GM12878 (cell line): ENCODE measurements at regions not wholly inside any gene's neighbourhood (a gene's known extent, or its start where the extent isn't known, plus 50 kb on each side); places are given as distances from the start of the nearest gene placed in this dataset.

Experiments used
- ATAC-seq: fragments of 200-7000 bp; cut with Tn5 transposase; 3 replicates; pipeline ENCODE4 v1.9.1; 2020; ENCODE audit warnings: mild to moderate bottlenecking, moderate library complexity
- BruUV-seq: library from RNA; stranded (reverse); fragments of 400-500 nt; replicated peaks from 2 replicates; lab custom pipeline; 2021; lab: Mats Ljungman, UMichigan
- CTCF ChIA-PET: fragments of 300-600 bp; sonication (Branson Sonifier 250); formaldehyde crosslinking; extraction: SDS; loops from one replicate; lab custom pipeline; 2021; ENCODE audit warnings: inconsistent platforms; lab: Yijun Ruan, JAX
- POLR2A ChIA-PET: fragments of 350-600 bp; formaldehyde crosslinking; extraction: SDS; loops from one replicate; lab custom pipeline; 2021; ENCODE audit warnings: inconsistent platforms; lab: Charles Lee
- RAD21 ChIA-PET: fragments of 300-600 bp; sonication (Branson Sonifier 250); formaldehyde crosslinking; loops from one replicate; lab custom pipeline; 2023; ENCODE audit warnings: antibody characterized with exemption; ENCODE audit not compliant: unreplicated experiment; lab: Charles Lee
- SMC1A ChIA-PET: fragments of 300-600 bp; sonication (Branson Sonifier 250); formaldehyde crosslinking; loops from one replicate; lab custom pipeline; 2023; ENCODE audit not compliant: unreplicated experiment, uncharacterized antibody; lab: Charles Lee
- DNase-seq: peaks from one replicate; pipeline ENCODE4 v3.0.0-alpha.2; 2011; ENCODE audit warnings: low read depth, low spot score
- FAIRE-seq: peaks from 3 replicates; lab custom pipeline; 2011; peaks lifted over from hg19 to GRCh38; lab: Jason Lieb, UNC
- H2AFZ ChIP-seq: 2 replicates; pipeline ENCODE4 v1.6.0; 2011; ENCODE audit warnings: low read depth, low read length, control low read depth; ENCODE audit not compliant: control insufficient read depth
- H3K27ac ChIP-seq: 2 replicates; pipeline ENCODE4 v1.5.1; 2011; ENCODE audit warnings: control low read depth; ENCODE audit not compliant: control insufficient read depth, insufficient read depth
- H3K27me3 ChIP-seq, 2 experiments: replicated peaks in 1 of 2; 2 replicates each; pipeline versions ENCODE4 v1.6.0 to v1.6.1; 2011; ENCODE audit warnings: low read length in 1 of 2; ENCODE audit not compliant: control insufficient read depth in 2 of 2, insufficient read depth in 2 of 2
- H3K36me3 ChIP-seq, 2 experiments: 2 replicates each; pipeline ENCODE4 v1.5.1; 2011; ENCODE audit warnings: low read length in 1 of 2; ENCODE audit not compliant: control insufficient read depth in 2 of 2, insufficient read depth in 2 of 2
- H3K4me1 ChIP-seq: 2 replicates; pipeline ENCODE4 v1.6.1; 2011; ENCODE audit warnings: mild to moderate bottlenecking, low read length, moderate library complexity, mixed read lengths; ENCODE audit not compliant: control insufficient read depth, insufficient read depth
- H3K4me2 ChIP-seq: 2 replicates; pipeline ENCODE4 v1.6.0; 2011; ENCODE audit warnings: control low read depth; ENCODE audit not compliant: control insufficient read depth, insufficient read depth
- H3K4me3 ChIP-seq: fragments of 200-600 bp; sonication (generic); 2 replicates; pipeline ENCODE4 v1.5.1; 2016
- H3K79me2 ChIP-seq: 2 replicates; pipeline ENCODE4 v1.6.0; 2011; ENCODE audit warnings: low read length; ENCODE audit not compliant: control insufficient read depth, insufficient read depth
- H3K9ac ChIP-seq: 2 replicates; pipeline ENCODE4 v1.8.0; 2011; ENCODE audit warnings: low read length, control low read depth, mixed read lengths; ENCODE audit not compliant: control insufficient read depth, insufficient read depth
- H3K9me3 ChIP-seq: replicated peaks from 3 replicates; pipeline ENCODE4 v1.5.1; 2011; ENCODE audit warnings: mild to moderate bottlenecking, low read length; ENCODE audit not compliant: control insufficient read depth, insufficient read depth
- H4K20me1 ChIP-seq: 2 replicates; pipeline ENCODE4 v1.6.0; 2011; ENCODE audit not compliant: control insufficient read depth, insufficient read depth
- BHLHE40 ChIP-seq, 2 experiments: fragments of 450-650 bp in 1 of 2; IDR thresholded peaks; 2 replicates each; pipeline ENCODE4 v1.6.1; 2011 to 2017; ENCODE audit warnings: low read depth in 2 of 2, borderline replicate concordance in 1 of 2, improper control_type of control experiment in 1 of 2, low read length in 1 of 2, mild to moderate bottlenecking in 1 of 2
- REST ChIP-seq: IDR thresholded peaks from 2 replicates; pipeline ENCODE4 v1.6.1; 2012; ENCODE audit warnings: mild to moderate bottlenecking, low read depth, low read length
- RFX5 ChIP-seq: IDR thresholded peaks from 2 replicates; pipeline ENCODE4 v1.6.1; 2011; ENCODE audit warnings: low read depth, low read length, improper control_type of control experiment
- SMC3 ChIP-seq: IDR thresholded peaks from 2 replicates; pipeline ENCODE4 v1.6.1; 2011; ENCODE audit warnings: low read length, improper control_type of control experiment, borderline replicate concordance
- SREBF1 ChIP-seq: IDR thresholded peaks from 2 replicates; pipeline ENCODE4 v1.6.1; 2012; ENCODE audit warnings: mild to moderate bottlenecking, low read length
- WRNIP1 ChIP-seq: IDR thresholded peaks from 2 replicates; pipeline ENCODE4 v1.6.1; 2011; ENCODE audit warnings: low read depth, low read length, improper control_type of control experiment, borderline replicate concordance
- WGBS: methylation state at CpG from one replicate; pipeline ENCODE4 v1.1.6; 2016; ENCODE audit warnings: low lambda C conversion rate; ENCODE audit not compliant: insufficient replicate concordance, insufficient coverage; ENCODE audit errors: missing lambda C conversion rate; 5-methylcytosine and 5-hydroxymethylcytosine counted together
- in situ Hi-C: fragments of 300-500 bp; cut with MboI; formaldehyde crosslinking; loops from 9 replicates; pipeline ENCODE4 v1.14.3; 2018; ENCODE audit warnings: mixed read lengths
- intact Hi-C: fragments of 100-400 bp; cut with micrococcal nuclease; formaldehyde crosslinking; loops from one replicate; pipeline ENCODE4 v1.14.2; 2022; ENCODE audit not compliant: unreplicated experiment
- TF ChIP-seq, protein P1 (sequence below): IDR thresholded peaks from 2 replicates; pipeline ENCODE4 v1.6.1; 2011; ENCODE audit warnings: low read depth, mild to moderate bottlenecking, low read length, moderate library complexity, borderline replicate concordance; ENCODE audit errors: extremely low read depth

DNA sequence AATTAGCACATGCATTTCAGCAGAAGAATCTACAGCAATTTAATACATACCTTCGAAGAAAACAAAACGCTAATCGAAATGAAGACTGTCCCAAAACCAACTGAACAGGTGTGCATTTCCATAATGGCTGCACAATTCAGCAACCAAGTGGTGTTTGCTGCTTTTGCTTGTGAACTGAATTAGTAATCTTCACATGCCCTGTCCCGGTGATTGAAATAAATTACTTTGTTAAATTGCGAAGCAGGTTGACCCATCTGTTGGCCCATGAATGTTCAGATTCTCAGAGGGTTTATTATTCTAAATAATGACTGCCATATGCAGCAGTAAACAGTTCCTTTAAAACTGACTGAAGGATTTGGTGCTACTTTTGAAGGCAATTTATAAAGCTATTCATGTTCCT is 445.2 kb upstream of the NFE2L3 start:
- intact Hi-C loops = no loop called here
- POLR2A ChIA-PET = no interaction called here
- RAD21 ChIA-PET = no interaction called here
- BruUV-seq = no TSS peak
- no peak overlapping the region for H3K9ac ChIP-seq
- H3K4me1 ChIP-seq = no peaks in the 10 kb centered on the region
- no peaks in the 10 kb centered on the region for H3K9me3 ChIP-seq
- no peak overlapping the region for H3K4me2 ChIP-seq
- no peak for DNase-seq
- no peaks in the 10 kb centered on the region; a peak in 1 of 4 replicates for H3K27me3 ChIP-seq
- CTCF ChIA-PET = no interaction called here
- in situ Hi-C loops = no loop called here
- WGBS = 39% methylated on average over 5 of the region's 5 CpGs
- H4K20me1 ChIP-seq = no peaks in the 10 kb centered on the region
- no peak overlapping the region for H3K27ac ChIP-seq
- no peak for ATAC-seq
- no peaks in the 10 kb centered on the region for H3K79me2 ChIP-seq
- no peak for TF ChIP-seq SMC3
- no peak for TF ChIP-seq WRNIP1
- TF ChIP-seq SREBF1 = no peak
- TF ChIP-seq, protein P1, sequence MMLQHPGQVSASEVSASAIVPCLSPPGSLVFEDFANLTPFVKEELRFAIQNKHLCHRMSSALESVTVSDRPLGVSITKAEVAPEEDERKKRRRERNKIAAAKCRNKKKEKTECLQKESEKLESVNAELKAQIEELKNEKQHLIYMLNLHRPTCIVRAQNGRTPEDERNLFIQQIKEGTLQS = no peak
- TF ChIP-seq BHLHE40 (IDR thresholded peaks at IDR 0.05; ENCODE audit: borderline replicate concordance in 1 of 2, low read depth in 2 of 2, low read length in 1 of 2) = no peak
- TF ChIP-seq REST = no peak
- no peak for TF ChIP-seq RFX5
- FAIRE-seq = no peak
- H3K4me3 ChIP-seq = no peak overlapping the region
- H3K36me3 ChIP-seq = no peaks in the 10 kb centered on the region
- H2AFZ ChIP-seq = no peak overlapping the region
- SMC1A ChIA-PET = no interaction called here
